GM18861 (cell line): ENCODE measurements at regions not wholly inside any gene's neighbourhood (a gene's known extent, or its start where the extent isn't known, plus 50 kb on each side); places are given as distances from the start of the nearest gene placed in this dataset.

Experiments
- ATAC-seq: cut with Tn5 transposase; IDR thresholded peaks from one replicate; pipeline ENCODE4 v1.9.1; 2021; ENCODE audit not compliant: unreplicated experiment

DNA sequence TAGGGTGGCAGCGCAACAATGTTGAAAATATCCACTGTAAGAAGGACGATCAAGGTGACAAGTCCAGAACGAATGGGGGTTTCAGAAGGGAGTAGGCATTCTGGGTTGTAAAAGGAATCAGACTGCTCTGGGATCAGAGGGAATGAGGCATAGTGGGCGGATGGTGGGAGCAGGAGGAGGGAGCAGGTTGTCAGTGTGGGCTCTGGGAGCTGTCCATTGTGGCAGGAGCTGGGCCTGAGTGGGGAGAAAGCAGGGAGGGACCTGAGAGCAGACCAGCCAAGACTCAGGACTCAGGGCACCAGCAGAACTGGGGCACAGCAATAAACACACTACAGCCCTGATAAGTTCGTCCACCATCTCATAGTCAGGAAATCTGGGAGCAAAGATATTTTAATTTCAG, 292.6 kb upstream of the MKI67 start:
- ATAC-seq, result no peak

- ATAC-seq, result no peak
Measured at GRCh38 chr10:128419466-128420019, 293.3 kb upstream of the MKI67 start.

GRCh38 chr10:128420623-128421022, 294.4 kb upstream of the MKI67 start:
- no peak for ATAC-seq

DNA sequence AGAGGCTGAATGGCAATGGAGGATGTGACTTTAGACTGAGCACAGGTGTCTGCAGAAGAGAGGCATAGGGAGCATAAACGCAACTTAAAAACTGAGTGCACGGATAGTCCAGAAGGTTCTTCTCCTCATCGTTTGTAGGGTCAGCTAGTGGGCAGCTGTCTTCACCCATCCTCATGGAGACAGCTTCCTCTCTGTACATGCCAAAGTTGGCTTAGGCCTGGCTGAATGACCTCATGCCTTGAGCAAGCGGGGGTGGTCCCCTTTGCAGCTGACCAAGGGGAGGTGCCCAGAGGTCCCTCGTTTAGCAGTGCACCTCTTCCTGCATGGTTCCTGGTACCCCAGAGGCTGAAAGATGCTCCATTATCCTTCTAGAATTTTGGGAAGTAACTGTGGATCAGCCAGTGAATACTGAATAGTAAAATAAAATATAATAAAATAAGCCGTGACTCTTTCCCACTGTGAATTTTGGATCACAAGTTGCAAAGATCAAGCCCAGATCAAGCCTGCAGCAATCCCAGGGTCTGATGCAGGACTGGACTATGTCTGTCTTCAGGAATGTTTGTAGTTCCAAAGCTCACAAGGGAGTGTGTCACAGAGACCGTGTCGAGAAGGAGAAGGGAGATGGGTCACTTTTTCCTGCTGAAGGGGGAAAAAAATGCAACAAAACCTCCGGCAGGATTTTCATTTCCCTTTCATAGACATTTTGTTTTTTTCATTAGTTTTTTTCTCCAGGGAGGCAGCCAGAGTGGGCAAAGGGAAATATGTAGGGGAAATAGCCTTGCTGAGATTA, 295.3 kb upstream of the MKI67 start:
- no peak for ATAC-seq

- ATAC-seq, result no peak
Measured at GRCh38 chr10:128422190-128422589, 296.0 kb upstream of the MKI67 start.

DNA sequence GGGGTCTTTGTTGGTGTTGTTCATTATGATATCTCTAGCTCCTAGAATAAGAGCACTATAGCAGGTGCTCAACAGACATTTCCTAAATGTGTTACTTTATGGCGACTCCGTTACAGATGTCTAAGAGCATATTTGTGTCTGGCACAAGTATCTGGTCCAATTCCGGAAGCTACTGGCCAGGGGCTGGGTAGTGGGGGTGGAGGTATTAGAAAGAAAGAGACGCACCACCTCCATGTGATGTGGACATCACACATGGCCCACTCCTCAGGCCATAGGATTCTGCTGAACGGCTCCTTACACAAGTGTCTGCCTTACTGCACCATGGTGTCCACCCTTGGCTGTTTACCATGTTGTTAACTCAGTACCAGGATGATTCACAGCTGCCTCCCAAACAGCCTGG, 296.8 kb upstream of the MKI67 start:
- no peak for ATAC-seq

GRCh38 chr10:128429321-128429720, 303.1 kb upstream of the MKI67 start:
- no peak for ATAC-seq

- ATAC-seq, result no peak
Measured at GRCh38 chr10:128429835-128430513, 303.8 kb upstream of the MKI67 start.

- ATAC-seq, result no peak
Measured at GRCh38 chr10:128431083-128431482, 304.9 kb upstream of the MKI67 start.

DNA sequence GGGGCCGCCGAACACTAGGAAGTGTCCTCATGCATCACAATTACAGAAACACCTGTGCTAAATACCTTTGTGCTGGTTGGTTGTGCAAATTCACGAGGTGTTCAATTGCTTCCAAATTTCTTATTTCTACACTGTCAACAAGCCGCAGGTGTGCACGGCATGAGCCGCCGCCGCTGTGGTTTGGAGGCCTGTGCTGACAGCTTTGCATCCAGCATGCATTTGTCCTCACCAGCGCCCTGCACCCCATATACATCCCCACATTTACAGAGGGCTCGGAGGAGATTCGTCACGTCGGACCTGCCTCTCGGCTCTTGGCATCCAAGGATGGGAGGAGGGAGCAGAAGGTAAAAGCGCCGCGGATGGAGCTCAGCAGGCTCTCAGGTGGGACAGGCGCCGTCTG, 305.3 kb upstream of the MKI67 start:
- ATAC-seq, result no peak

GRCh38 chr10:128432011-128432410, 305.8 kb upstream of the MKI67 start:
- ATAC-seq, result no peak

DNA sequence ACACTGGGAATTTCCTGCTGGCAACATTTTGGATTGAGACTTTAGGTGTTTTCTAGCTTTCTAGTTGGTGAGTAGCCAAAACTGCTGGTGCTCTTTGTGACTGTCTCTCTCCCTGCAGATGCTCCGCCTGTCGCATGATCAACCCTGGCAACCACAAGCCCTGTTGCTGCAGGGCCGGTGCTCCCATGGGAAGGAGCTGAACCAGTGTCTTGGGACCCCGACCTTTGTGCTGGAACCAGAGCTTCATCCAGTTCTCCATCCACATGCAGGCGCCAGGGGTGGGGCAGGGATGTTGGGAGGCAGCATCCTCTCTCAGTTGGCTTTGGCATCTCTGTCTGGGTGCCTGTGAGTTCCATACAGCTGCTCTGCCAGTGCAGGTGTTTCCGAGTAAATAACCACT, 306.2 kb upstream of the MKI67 start:
- ATAC-seq, result no peak

DNA sequence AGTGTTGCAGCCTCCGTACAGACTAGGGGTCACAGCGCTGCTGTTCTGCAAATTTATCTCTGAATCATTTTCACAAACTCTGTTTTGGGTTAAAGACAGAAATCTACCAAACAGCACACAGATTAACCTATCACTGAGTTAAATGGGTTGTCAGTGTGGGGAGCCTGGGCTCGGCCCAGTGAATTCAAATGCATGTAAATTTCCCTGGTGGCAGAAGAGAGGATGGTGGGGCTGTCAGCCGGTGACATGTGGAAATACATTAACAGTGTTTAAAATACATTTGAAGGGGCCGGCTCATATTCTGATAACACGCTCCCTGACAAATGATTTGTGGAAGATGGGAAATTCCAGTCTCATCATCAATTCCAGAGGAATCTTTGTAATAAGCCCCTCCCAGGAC, 309.6 kb upstream of the MKI67 start:
- ATAC-seq, result no peak

DNA sequence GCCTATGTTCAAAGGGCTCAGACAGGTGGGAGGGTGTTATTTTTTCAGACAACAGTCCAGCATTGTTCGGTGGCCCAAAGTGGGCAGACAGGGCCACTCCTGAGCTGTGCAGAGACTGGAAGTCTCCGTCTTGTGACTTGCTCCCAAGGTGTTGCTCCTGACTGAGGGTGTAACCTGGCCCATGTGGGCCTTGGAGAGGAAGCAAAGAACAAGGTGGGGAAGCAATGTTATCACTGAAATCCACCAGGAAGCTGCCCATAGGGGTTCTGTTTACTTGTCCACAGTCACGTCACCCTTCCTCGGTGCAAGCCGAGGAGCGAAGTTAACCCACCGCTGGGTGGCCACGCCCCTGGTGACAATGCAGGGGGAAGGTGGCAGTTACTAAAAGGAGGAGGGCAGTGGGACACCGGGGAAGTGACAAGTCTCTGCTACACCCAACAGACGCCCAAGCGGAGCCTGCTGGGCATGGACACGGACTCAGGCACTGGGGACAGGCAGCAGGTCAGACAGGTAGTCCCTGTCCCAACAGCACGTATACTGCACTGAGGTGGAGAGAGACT, 311.6 kb upstream of the MKI67 start:
- ATAC-seq, result no peak

DNA sequence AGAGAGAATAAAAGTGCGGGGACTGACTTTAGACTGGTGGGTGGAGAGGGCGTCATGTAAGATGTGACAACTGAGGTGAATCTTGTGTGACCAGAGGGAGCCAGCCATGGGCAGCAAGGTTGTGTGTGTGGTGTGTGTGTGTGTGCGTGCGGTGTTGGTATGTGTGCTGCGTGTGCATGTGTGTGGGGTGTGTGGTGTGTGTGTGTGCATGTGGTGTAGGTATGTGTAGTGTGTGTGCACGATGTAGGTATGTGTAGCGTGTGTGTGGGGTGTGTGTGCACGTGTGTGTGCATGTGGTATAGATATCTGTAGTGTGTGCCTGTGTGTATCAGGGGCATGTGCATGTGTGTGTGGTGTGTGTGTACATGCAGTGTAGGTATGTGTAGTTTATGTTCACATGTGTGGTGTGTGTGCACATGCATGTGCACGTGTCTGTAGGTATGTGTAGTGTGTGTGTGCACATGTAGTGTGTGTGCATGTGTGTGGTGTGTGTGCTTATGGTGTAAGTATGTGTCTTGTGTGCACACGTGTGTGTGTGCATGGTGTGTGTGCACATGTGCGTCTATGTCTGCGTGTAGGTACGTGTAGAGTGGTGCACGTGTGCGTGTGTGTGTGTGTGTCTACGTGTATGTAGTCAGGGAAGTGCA, 312.3 kb upstream of the MKI67 start:
- ATAC-seq, result no peak

DNA sequence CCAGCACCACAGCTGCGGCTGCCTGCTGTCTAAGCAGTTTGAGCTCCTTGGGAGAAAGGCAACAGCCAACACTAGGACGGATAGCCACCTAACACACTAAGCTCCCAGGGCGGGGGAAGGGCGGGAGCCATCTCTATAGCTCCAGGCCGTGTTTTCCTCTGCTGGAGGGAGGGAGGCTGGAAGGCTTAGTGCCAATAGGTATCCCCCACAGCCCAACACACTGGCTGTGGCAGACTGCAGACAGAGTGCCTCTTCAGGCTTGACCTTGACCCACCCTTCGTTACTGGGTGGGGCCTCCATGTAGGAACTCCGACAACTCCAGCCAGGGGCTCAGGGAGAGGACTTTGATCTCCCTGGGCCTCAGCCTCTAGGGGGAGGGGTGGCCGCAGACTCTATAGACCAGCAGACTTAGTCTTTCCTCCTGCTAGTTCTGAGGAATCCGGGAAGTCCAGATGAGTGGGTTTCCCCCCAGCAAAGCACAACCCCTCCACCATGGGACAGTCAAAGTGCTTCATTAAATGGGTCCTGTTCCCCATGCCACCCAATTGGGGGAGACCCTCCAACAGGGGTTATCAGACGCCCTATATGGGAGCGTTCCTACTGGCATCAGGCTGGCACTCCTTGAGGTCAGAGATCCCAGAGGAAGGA, 314.4 kb upstream of the MKI67 start:
- ATAC-seq, result no peak

- ATAC-seq, result no peak
Measured at GRCh38 chr10:128443925-128444518, 317.8 kb upstream of the MKI67 start.

DNA sequence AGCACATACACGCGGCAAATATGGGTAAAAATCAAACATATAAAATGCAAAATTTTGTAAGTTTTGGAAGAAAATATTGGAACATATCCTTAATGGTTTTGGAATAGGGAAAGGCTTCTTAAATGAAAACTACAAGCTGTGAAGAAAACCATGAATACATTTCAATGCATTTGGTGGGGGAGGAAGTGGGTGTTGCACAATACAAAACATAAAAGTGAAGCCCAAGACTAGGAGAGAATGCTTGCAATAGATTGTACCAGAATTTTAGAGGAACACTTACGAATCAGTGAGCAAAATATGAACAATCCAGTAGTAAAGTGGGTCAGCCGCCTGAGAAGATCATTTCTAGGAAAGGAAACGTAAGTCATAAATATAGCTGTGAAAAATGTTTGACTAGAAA, 322.6 kb upstream of the MKI67 start:
- ATAC-seq, result no peak

DNA sequence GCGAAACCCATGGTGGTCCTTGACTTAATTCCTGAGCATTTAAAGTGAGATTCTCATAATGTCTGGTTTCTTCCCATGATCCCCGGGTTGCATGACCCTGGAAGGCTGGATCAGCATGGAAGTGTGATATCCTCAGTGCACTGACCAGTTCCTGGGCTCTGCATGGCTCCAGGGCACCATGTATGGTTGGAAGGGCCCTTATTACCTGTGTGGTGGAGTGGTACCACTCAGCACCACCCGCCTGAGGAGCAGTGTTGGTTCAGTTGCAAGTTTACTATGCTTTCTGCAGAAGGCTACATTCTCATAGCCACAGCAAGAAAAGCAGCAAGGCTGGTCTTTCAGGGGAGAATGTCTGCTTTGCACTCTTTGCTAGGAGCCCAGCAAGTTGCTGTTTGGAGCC, 325.7 kb upstream of the MKI67 start:
- no peak for ATAC-seq

DNA sequence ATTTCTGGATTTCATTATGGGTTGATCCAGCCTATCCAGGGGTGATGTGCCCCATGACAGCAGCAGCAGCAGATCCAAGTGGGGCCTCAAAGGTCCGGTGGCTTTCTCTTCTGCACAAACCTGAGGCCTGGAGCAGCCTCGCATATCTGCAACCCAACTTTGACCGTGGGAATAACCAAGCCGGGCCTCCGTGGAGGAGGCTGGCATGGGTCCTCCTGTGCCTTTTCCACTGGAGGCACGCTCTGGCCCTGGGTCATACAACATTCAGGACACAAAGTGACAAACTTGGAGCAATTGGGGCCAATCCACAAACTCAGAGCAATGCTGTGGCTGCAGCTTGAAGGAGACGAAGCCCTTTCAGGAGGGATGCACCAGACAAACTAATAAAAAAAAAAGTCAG, 330.0 kb upstream of the MKI67 start:
- ATAC-seq, result no peak

GRCh38 chr10:128457136-128457535, 330.9 kb upstream of the MKI67 start:
- ATAC-seq, result no peak
